GM12892 (cell line): ENCODE measurements at regions not wholly inside any gene's neighbourhood (a gene's known extent, or its start where the extent isn't known, plus 50 kb on each side); places are given as distances from the start of the nearest gene placed in this dataset.

Experiments used
- POLR2A ChIP-seq: IDR thresholded peaks from 2 replicates; pipeline ENCODE4 v1.6.1; 2011; ENCODE audit warnings: low read depth, low read length, control low read depth
- POLR2AphosphoS5 ChIP-seq: IDR thresholded peaks from 2 replicates; pipeline ENCODE4 v1.6.1; 2011; ENCODE audit warnings: low read depth, low read length, control low read depth

DNA sequence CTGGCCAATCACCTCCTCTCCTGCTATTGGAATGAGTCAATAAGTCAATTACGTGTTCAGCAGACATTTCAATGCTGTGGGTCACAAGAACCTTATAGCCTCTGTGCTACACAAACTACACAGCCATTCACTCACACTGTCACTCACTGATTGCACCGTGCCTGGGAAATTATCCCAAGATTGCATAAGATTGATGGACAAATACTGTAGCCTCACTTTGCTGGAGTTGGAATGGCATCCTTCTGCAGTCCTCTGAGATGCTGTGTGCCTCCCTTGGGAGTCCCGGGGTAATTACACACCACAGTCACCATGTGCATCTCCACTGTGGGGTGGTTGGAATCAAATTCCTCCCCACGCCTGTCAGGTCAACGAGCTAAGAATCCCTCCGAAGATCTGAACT lies 358.7 kb upstream of the MGMT start:
- TF ChIP-seq POLR2AphosphoS5: no peak
- TF ChIP-seq POLR2A: no peak
